GM19463 (cell line): ENCODE measurements at regions not wholly inside any gene's neighbourhood (a gene's known extent, or its start where the extent isn't known, plus 50 kb on each side); places are given as distances from the start of the nearest gene placed in this dataset.
"Not testable (repeated sequence)": the region's sequence is repeated elsewhere in the genome, so short reads cannot be mapped to it uniquely, and the experiment has no call there.

Experiments used
- ATAC-seq: cut with Tn5 transposase; IDR thresholded peaks from one replicate; pipeline ENCODE4 v1.9.1; 2021; ENCODE audit warnings: mild to moderate bottlenecking, moderate library complexity; ENCODE audit not compliant: unreplicated experiment

DNA sequence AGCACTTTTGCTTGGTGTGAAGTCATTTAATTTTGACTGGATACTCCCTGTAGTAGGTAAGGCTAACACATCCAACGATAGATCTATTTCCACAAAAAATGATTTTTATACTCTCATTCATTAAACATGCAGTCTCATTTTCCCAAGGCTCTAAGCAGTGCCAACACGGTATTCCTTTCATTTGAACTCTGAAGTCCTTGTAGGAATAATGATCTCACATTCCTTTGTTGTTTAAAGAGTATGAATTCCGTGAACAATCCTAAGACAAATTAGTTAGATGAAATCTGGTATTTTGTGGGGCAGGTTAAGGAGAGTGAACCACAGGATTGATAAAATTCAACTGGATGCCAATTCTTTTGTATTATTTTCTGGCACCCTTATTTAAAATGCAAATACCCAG is 66.6 kb downstream of the LACC1 start:
- ATAC-seq = no peak

DNA sequence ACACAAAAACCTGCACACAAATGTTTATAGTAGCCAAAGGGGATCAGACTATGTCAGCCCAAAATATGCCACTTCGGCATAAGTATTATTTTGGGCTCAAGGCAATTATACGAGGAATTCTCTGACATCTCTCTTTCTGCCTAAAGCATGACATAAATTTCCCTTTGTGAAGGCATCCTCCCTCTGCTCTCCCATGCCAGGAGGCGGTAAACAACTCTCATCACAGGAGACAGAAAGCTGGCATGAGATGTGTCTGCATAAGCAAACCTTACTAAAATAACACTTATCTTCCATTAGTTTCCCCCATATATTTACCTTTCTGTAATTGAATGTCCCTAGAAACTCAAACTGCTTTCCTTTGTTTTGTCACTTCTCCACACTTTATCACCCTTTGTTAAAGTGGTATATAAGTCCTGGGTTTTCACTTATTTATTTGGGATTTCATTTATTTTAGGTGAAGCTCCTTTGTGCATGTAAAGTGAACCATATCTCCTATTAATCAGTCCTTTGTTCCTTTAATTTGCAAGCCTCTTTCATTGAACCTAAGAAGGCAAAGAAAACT is 68.3 kb downstream of the LACC1 start:
- ATAC-seq = no peak

DNA sequence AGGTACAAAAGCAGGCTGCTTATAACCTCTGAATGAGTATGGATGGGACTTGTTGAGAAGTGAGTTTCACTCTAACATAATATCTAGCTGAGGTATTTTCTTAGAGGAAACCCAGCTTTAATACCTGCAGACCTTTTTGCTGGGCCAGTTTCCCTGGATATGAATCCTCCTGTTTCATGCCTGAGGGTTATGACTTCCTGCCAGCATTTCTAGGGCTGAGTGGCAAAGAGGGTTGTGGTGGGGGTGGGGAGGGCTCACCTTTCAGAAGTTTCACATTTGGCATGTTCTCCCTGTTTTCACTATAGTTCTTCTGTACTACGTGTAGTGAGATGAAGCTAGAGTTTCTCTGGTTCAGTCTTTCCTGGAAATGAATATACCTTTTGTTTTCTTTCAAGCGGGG is 73.7 kb downstream of the LACC1 start:
- ATAC-seq = no peak

DNA sequence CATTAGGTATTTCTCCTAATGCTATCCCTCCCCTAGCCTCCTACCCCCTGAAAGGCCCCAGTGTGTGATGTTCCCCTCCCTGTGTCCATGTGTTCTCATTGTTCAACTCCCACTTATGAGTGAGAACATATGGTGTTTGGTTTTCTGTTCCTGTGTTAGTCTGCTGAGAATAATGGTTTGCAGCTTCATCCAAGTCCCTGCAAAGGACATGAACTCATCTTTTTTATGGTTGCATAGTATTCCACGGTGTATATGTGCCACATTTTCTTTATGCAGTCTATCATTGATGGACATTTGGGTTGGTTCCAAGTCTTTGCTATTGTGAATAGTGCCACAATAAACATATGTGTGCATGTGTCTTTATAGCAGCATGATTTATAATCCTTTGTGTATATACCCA is 77.3 kb downstream of the LACC1 start:
- ATAC-seq = not testable (repeated sequence)

DNA sequence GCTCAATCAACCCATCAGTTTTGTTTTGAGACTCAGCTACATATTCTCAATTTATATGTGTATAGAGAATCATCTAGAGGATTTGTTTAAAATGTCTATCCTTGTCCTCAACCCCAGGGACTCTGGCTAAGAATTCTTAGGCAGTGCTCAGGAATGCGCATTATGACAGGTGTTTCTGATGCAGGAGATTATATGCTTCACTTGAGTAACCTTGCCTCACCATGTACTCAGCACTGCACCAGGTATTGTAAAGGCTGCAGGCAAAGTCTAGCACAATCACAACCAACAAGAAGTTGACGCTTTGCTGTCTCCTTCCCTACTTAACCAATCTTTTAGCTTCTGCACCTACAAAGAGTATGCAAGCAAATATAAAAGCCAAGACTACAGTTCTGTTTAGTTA is 79.6 kb downstream of the LACC1 start:
- no peak for ATAC-seq

DNA sequence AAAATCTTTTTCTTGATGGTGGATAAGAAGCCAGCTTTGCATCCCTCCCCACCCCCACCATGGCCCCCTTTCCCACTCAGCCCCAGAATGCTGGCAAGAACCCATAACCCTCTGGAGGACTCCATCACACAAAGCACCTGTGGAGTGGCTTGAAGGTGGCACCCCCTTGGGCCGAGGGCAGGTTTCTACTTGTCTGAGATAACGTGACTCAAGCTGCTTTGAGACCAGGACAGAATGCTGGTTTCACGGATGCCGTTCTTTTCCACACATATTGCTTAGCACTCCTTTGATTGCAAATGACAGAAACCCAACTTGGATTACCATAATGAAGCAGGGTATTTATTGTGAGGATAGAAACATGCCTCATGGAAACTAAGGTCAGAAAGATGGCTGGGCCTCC is 82.2 kb downstream of the LACC1 start:
- ATAC-seq = no peak

DNA sequence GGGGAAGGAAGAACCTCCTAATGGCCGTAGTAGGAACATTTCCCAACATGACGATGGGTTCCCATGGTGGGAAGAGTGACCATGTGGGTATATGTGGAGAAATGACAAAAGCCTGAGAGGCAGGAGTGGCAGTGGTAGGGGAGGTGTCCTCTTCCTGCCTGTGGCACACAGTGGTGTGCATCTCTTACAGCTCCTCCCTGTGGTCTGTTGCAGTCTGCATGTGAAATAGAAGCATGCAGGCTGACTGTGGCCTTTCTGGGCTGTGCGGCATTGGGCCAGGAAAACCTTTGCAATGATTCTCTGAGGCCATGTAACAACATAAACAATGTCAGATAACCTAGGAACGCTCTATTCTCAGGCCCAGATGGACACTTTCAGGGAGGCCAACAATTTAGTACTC is 84.0 kb downstream of the LACC1 start:
- ATAC-seq = no peak

DNA sequence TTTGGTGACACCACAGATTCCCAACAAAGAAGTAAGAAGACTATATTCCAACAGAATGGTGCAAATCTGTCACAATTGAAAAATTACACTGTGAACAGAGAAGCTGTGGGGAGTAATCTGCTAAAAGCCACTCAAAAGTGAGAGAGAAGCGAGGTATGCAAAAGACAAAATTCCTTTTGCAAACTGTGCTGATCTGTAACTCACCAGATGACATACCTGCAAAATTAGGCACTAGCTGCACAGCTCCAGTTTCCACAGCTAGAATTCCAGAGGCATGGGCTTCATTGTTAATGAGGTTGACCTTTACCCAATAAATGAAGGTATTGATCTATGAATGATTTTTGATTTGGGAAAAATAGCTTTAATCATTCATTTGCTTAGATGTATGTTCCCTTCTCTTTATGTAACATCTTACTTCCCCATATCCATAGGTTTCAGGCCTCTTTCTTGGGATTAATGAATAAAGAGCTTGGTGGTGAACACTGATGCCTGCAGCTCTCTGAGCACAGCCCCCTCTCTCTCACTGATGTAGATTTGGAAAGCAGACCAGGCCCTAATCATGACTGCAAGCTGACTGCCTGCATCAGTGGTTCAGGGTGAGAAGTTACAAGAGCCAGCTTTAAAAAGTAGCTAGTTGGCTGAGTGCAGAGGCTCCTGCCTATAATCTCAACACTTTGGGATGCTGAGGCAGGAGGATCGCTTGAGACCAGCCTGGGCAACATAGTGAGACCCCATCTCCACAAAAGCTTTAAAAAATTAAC is 85.2 kb downstream of the LACC1 start:
- no peak for ATAC-seq

DNA sequence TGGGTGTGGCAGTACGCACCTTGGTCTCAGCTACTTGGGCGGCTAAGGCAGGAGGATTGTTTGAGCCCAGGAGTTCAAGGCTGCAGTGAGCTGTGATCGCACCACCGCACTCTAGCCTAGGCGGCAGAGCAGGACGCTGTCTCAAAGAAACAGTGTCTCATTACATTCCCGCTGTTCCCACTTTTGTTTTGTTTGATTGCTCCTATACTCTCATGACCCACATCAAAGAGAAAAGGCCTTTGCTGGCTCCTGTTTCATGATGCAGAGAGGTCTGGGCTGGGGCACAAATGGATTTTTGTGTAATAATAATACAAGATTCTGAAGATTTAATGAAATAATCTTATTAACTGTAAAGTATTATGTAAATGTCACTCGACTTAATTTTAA is 85.7 kb downstream of the LACC1 start:
- ATAC-seq = no peak

DNA sequence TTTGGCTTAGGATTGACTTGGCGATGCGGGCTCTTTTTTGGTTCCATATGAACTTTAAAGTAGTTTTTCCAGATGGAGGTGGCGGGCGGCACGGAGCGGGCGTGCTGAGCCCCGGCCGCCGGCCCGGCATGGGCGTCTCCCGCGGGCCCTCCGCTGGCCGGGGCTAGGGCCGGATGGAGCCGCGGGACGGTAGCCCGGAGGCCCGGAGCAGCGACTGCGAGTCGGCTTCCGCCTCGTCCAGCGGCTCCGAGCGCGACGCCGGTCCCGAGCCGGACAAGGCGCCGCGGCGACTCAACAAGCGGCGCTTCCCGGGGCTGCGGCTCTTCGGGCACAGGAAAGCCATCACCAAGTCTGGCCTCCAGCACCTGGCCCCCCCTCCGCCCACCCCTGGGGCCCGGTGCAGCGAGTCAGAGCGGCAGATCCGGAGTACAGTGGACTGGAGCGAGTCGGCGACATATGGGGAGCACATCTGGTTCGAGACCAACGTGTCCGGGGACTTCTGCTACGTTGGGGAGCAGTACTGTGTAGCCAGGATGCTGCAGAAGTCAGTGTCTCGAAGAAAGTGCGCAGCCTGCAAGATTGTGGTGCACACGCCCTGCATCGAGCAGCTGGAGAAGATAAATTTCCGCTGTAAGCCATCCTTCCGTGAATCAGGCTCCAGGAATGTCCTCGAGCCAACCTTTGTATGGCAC is 88.7 kb downstream of the LACC1 start:
- ATAC-seq = not testable (repeated sequence)

DNA sequence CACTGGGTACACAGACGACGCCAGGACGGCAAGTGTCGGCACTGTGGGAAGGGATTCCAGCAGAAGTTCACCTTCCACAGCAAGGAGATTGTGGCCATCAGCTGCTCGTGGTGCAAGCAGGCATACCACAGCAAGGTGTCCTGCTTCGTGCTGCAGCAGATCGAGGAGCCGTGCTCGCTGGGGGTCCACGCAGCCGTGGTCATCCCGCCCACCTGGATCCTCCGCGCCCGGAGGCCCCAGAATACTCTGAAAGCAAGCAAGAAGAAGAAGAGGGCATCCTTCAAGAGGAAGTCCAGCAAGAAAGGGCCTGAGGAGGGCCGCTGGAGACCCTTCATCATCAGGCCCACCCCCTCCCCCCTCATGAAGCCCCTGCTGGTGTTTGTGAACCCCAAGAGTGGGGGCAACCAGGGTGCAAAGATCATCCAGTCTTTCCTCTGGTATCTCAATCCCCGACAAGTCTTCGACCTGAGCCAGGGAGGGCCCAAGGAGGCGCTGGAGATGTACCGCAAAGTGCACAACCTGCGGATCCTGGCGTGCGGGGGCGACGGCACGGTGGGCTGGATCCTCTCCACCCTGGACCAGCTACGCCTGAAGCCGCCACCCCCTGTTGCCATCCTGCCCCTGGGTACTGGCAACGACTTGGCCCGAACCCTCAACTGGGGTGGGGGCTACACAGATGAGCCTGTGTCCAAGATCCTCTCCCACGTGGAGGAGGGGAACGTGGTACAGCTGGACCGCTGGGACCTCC is 89.4 kb downstream of the LACC1 start:
- not testable (repeated sequence) for ATAC-seq

DNA sequence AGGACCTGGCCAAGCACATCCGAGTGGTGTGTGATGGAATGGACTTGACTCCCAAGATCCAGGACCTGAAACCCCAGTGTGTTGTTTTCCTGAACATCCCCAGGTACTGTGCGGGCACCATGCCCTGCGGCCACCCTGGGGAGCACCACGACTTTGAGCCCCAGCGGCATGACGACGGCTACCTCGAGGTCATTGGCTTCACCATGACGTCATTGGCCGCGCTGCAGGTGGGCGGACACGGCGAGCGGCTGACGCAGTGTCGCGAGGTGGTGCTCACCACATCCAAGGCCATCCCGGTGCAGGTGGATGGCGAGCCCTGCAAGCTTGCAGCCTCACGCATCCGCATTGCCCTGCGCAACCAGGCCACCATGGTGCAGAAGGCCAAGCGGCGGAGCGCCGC is 90.2 kb downstream of the LACC1 start:
- not testable (repeated sequence) for ATAC-seq

DNA sequence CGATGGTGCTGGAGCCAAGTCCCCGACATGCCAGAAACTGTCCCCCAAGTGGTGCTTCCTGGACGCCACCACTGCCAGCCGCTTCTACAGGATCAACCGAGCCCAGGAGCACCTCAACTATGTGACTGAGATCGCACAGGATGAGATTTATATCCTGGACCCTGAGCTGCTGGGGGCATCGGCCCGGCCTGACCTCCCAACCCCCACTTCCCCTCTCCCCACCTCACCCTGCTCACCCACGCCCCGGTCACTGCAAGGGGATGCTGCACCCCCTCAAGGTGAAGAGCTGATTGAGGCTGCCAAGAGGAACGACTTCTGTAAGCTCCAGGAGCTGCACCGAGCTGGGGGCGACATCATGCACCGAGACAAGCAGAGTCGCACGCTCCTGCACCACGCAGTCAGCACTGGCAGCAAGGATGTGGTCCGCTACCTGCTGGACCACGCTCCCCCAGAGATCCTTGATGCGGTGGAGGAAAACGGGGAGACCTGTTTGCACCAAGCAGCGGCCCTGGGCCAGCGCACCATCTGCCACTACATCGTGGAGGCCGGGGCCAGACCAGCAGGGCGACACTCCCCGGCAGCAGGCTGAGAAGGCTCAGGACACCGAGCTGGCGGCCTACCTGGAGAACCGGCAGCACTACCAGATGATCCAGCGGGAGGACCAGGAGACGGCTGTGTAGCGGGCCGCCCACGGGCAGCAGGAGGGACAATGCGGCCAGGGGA is 91.0 kb downstream of the LACC1 start:
- not testable (repeated sequence) for ATAC-seq

DNA sequence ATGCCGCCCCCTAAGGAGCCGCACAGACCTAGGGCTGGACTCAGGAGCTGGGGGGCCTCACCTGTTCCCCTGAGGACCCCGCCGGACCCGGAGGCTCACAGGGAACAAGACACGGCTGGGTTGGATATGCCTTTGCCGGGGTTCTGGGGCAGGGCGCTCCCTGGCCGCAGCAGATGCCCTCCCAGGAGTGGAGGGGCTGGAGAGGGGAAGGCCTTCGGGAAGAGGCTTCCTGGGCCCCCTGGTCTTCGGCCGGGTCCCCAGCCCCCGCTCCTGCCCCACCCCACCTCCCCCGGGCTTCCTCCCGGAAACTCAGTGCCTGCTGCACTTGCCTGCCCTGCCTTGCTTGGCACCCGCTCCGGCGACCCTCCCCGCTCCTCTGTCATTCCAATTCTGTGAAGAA is 91.6 kb downstream of the LACC1 start:
- not testable (repeated sequence) for ATAC-seq

DNA sequence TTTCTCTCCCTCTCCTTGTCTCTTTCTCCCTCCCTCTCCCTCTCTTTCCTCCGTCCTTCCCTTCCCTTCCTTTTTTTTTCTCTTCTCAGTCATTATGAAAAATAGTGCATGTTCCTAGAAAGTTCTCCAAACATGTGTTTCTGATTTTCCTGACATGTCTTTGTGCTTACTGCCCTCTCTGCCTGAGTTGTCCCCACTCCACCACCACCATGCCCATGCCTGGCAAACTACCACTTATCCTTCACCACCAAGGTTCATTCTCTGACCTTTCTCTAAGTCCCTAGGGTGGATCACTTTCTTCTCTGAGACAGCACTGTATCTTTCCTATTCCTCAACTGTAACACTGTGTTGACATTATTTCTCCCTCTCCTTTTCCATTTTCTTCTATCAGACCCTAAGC is 98.2 kb downstream of the LACC1 start:
- ATAC-seq = no peak

DNA sequence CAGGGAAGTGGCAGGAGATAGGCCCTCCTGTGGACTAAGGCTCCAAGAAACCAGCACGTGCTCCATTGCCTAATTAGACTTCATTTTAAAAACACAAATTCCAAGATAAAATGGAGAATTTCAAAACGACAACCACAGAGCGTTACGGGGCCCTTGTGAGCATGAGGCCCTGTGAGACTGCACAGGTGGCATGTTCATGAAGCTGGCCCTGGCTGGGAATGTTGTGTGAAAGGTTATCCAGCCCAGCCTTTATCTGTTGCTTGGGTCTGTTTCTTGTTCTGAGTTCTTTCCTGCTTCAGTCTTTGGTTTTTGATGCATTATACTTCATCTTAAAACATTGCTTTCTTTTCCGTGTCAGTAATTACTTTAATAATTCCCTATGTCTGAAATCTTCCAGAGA is 99.0 kb downstream of the LACC1 start:
- no peak for ATAC-seq

DNA sequence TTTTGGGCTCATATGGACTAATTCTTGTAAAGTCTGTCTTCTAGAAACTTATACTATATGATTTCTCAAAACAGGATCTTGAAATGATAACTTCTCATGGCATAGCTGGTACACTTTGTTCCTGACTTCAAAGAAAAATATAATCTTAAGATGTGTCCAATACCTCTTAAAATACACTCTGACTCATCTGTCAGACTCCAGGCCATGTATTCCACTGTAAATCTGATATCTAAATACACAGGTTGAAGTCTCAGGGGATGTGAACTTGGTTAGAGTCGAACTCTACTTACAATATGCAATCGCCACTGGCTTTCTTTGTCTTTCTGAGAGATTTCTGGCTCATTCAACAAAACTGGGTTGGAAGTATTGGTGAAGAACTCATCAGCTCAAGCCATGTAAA is 99.8 kb downstream of the LACC1 start:
- ATAC-seq = no peak

DNA sequence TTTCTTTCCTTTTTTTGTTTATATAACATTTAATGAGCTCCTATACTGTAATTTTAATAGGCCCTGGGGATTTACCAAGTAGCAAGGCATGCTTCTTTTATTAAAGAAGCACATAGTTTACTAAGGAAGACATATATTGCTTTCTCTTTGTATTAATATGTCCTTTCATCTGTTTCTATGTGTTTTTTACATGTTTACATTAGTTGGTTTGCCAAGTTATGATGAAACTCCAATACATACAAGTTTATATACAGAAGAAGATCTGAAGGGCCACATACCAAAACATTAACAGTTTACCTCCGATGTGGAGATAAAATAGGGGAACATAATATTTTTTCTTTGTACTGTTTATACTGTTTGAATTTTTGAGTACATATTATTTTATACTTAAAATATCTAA is 100.9 kb downstream of the LACC1 start:
- ATAC-seq = no peak

DNA sequence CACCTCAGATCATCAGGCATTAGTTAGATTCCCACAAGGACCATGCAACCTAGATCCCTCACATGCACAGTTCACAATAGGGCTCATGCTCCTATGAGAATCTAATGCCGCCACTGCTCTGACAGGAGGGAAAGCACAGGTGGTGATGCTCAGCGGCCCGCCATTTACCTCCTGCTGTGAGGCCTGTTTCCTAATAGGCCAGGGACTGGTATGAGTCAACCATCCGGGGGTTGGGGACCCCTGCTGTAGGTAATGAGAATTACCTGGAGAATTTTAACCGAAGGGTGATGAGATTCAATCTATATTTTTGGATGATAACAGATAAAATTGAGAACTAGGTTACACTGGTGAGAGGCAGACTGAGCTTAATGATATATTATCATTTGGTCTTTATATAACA is 101.4 kb downstream of the LACC1 start:
- ATAC-seq = no peak

DNA sequence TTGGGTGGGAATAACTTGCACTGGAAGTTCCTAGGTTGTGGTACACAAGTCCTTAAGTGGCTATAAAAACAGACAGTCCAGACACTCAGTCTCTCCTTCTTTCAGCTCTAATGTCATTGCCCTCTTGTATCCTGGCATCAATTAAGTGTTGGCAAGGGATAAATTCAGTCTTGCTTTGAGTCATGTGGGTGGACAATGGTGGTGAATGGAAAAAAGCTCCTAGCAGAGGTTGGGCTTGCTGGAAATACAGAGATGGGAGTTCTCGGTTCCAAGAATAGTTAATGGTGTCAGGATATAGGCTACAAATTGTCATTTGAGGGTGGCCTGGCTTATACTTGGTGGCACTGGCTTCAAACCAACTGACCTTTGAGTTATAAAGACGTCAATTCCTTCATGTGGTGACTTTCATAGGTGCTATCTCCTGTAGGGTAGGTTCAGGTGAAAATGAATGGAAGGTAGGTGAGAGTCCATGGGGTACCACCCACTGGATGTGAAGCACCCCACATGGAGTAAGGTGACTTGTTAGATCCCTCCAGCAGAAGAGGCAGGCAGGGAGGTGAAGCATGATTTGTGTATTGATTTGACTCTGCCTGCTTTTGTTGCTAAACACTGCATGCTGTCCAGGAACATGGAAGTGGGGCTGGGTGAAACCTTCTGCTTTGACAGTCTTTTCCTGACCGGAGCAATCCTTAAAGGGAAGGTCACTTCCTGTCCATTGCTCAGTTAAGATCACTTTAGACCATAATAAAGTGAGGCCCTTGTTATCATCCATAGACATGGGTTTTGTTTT is 102.0 kb downstream of the LACC1 start:
- ATAC-seq = no peak
